GM19452 (cell line): ENCODE measurements at regions not wholly inside any gene's neighbourhood (a gene's known extent, or its start where the extent isn't known, plus 50 kb on each side); places are given as distances from the start of the nearest gene placed in this dataset.
A peak's percentile ranks its signal among the peaks of the same experiment; 100 is the strongest.
"Not testable (repeated sequence)": the region's sequence is repeated elsewhere in the genome, so short reads cannot be mapped to it uniquely, and the experiment has no call there.

Source experiments
- ATAC-seq: cut with Tn5 transposase; IDR thresholded peaks from one replicate; pipeline ENCODE4 v1.9.1; 2021; ENCODE audit not compliant: unreplicated experiment

DNA sequence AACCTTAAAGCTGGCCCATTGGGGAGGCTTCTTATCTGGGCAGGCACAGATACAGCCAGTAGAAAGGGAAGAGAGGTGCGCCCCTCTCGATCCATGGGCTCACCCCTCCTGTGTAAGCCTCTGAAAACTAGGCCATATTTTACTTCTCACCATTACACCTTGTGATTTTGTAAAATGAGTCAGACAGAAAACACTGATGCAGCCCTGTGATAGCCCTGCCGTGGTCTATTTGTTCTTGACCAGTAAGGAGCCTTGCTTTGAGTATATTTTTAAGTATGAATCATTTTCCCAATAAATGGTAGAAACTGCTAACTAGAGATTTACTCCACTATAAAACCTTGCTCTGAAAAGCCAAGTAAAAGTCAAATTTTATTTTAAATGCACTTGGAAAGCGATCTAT lies 329.8 kb upstream of the MBL2 start:
- ATAC-seq, result no peak

DNA sequence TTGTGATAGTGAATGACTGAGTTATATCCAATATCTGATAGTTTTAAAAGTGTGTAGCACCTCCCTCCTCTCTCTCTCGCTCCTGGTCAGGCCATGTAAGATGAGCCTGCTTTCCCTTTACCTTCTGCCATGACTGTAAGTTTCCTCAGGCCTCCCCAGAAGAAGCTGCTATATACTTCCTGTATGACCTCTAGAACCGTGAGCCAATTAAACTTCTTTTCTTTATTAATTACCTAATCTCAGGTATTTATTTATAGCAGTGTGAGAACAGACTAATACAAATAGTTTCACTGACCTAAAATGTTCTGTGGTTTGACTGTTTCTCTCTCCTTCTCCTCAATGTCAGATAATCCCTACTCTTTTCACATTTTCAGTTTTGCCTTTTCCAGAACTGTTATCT lies 321.3 kb upstream of the MBL2 start:
- no peak for ATAC-seq

- ATAC-seq, result no peak
These were observed 319.0 kb upstream of the MBL2 start for GRCh38 chr10:53091574-53091973.

- ATAC-seq, result no peak
These were observed 316.4 kb upstream of the MBL2 start for GRCh38 chr10:53088961-53089360.

DNA sequence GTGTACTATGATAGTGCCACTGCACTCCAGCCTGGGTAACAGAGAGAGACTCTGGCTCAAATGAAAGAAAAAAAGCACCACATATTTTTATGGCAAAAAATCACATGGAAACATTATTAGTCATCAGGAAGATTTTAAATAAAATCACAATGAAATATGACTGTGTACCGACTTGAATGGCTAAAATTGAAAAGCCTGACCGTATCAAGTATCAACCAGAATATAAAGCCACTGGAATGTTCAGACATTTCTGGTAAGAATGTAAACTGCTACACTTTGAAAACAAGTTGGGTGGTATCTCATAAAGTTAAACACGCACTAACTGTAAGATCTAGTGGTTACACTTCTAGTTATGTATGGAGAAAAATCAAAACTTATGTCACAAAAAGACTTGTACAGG lies 306.7 kb upstream of the MBL2 start:
- no peak for ATAC-seq

DNA sequence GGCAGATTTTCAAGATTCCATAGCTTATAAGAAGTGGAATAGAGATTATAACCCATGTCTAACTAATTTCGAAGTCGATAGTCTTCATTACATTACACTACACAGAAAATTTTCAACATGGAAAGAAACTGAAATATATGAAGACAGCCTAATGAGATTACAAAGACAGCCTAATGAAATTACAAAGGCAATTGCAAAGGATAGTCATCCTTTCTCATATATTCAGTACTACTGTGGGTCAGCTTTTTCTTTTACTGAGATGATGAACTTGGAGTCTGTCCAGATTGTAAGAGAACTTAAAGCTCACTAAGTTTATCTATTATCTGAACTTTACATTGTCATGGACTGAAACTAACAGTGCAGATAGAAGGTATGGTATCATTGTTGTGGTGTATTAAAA lies 304.4 kb upstream of the MBL2 start:
- no peak for ATAC-seq

GRCh38 chr10:53075469-53075868 lies 302.9 kb upstream of the MBL2 start:
- ATAC-seq, result no peak

DNA sequence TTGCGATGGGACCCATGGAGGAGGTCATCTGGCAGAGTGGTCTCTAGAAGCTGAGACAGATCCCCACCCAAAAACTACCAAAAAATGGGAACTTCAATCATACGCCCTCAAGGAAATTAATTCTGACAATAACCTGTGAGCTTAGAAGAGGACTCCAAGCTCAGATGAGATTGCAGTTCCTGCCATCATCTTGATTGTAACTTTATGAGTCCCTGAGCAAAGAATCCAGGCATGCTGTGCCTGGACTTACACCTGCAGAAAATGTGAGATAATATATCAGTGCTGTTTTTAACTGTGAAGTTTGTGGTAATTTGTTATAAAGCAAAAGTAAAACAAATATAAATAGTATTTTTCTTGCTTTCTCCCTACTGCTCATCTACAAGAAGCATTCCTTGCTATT lies 299.6 kb upstream of the MBL2 start:
- ATAC-seq, result no peak

DNA sequence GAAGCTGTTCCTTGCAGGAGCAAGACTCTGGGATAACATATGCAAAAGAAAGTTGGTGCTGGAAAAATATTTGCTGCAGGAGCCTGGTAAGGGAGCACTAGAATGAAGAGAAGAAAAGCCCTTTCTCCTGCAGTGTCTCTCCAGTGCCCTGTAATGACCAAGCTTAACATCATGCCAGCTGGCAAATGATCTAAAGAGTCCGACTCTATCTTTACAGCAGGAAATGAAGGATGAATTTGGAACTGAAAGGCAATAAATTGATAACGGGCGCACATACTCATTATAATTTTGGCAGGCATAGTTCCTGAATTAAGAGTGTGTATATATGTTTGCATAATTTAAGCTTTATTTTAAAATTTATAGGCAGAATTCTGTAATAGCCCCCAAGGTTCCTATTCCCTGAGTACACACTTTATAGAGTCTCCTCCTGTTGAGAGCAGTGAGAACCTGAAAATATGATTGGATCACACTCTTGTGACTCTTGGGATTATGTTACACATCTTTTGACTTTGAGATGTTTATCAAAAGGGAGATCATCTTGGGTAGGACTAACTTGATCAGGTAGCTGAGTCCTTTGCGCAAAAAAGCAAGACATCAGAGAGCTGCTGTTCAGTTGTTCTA lies 299.0 kb upstream of the MBL2 start:
- no peak for ATAC-seq

DNA sequence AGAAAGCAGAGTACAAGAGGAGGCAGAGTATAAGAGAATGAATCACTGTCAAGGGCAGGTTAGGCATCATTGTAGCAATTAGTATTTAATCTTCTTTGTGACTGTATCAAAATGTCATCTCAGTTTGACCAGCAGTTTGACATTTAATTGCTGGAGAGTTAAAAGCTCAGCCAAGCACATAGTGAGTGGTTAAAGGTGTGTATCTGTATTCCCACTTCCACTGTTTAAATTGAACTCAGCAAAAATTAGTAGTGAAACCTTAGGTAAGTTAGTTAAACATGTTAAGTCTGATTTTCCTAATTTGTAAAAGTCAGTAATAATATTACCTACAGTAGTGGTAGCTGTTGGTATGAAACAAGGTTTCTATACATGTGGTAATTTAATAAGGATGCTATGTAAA lies 296.4 kb upstream of the MBL2 start:
- ATAC-seq, result no peak

DNA sequence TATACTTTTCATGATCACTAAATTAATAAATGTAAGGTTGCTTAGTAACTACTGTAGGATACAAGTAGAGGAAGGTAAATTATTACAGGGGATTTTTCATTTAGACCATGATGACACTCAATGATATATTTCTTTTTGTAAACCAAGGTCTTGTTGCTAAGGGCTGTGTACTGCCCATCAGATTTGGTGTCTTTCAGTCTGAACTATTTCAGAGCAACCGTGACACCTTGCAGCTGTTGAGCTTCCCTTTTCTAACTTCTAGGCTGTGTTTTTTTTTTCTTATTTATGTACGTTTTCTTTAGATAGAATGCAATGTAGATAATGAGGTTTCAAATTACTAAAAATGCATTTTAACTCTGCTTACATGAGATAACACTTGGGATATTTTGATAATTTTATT lies 292.0 kb upstream of the MBL2 start:
- ATAC-seq, result no peak

GRCh38 chr10:53063805-53064204 lies 291.2 kb upstream of the MBL2 start:
- ATAC-seq, result no peak

DNA sequence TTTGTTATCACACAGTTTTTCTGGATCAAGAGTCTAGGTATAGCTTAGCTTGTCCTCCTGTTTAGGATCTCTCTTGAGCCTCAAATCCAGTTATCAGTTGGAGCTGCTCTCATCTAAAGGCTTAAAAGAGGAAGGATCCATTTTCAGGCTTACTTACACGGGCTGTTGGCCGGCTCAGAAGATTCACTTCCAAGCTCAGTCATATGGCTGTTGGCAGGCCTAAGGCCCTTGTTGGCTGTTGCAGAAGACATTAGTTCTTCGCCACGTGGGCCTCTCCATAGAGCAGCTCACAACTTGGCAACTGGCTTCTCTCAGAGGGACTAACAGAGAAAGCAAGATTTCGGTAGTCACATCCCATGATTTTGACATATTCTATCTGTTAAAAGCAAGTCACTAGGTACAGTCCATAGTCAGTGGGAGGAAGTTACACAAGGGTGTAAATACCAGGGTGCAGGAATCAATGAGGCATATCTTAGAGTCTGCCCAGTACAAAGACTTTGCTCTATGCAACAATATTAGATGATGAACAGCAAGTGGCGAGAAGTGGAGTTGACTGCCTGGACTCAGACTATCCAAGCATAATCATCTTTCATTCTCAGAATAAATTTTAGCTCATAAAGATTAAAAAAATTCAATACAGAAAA lies 280.1 kb upstream of the MBL2 start:
- no peak for ATAC-seq

- ATAC-seq, result no peak
These were observed 272.7 kb upstream of the MBL2 start for GRCh38 chr10:53045315-53045714.

- not testable (repeated sequence) for ATAC-seq
These were observed 263.2 kb upstream of the MBL2 start for GRCh38 chr10:53035823-53036222.

GRCh38 chr10:53033396-53033795 lies 260.8 kb upstream of the MBL2 start:
- ATAC-seq, result no peak

GRCh38 chr10:53029872-53030849 lies 257.6 kb upstream of the MBL2 start:
- peak; percentile 56 for ATAC-seq

DNA sequence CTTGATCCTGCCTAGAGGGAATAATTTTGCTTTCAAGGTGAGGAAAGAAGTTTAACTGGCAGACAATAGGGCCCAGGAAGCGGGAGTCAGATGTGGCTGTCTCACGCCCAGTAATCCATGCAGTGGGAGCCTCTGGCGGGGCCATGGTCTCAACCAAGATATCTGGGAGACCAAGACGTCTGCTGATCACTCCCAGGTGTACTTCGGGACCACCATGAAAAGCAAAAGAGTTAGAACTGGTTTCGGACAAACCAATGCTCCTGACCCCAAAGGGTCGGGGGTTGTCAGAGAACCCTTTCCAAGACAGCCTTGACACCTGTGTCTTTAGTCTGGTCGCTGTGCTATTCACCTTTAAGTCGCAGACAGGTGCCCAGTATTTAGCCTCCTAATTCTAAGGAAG lies 256.9 kb upstream of the MBL2 start:
- no peak for ATAC-seq

DNA sequence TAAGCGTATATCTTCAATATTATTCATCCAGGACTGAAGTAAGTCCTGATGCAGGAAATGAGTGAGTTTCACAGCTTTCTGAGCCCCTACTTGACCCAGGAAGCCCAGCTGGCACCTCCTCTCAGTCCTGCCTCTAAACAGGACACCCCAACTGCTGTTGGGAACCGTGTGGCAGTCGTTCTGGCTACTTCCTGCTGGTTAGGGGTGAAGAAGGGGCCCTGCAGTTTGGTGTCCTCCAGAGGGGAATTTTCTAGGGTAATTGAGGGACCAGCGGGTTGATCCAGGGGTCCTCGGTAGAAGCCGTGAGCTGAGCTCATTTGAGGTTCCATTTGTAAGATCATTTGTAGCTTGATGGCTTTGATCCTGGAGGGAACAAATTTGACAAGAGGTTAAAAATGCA lies 253.2 kb upstream of the MBL2 start:
- ATAC-seq, result not testable (repeated sequence)

GRCh38 chr10:53025172-53025711 lies 252.7 kb upstream of the MBL2 start:
- ATAC-seq, result no peak

DNA sequence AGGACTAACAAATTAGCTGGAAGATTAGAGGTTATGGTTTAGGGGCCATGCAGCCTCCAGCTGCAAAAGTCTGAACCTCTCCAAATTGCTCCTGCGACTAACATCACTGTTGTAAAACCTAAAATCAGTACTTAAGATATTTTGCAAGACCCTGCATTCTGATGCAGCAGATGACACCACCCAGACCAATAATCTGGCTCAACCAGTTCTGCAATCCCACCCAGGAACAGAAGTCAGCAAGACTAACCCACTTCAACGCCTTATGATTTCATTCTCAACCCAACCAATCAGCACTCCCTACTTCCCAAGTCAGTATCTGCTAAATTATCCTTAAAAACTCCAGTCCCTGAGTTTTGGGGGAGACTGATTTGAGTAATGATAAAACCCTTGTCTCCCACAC lies 250.8 kb upstream of the MBL2 start:
- ATAC-seq, result no peak

GRCh38 chr10:53022611-53023088 lies 250.1 kb upstream of the MBL2 start:
- ATAC-seq, result no peak
